DMS153 treated with DMSO at 0.1 percent for 48 hours (cell line): ENCODE measurements at regions not wholly inside any gene's neighbourhood (a gene's known extent, or its start where the extent isn't known, plus 50 kb on each side); places are given as distances from the start of the nearest gene placed in this dataset.
A peak's percentile ranks its signal among the peaks of the same experiment; 100 is the strongest.
"Not testable (repeated sequence)": the region's sequence is repeated elsewhere in the genome, so short reads cannot be mapped to it uniquely, and the experiment has no call there.

Experiments
- DNase-seq: peaks from one replicate; lab custom pipeline; 2025; ENCODE audit not compliant: unreplicated experiment; lab: John Stamatoyannopoulos, UW

DNA sequence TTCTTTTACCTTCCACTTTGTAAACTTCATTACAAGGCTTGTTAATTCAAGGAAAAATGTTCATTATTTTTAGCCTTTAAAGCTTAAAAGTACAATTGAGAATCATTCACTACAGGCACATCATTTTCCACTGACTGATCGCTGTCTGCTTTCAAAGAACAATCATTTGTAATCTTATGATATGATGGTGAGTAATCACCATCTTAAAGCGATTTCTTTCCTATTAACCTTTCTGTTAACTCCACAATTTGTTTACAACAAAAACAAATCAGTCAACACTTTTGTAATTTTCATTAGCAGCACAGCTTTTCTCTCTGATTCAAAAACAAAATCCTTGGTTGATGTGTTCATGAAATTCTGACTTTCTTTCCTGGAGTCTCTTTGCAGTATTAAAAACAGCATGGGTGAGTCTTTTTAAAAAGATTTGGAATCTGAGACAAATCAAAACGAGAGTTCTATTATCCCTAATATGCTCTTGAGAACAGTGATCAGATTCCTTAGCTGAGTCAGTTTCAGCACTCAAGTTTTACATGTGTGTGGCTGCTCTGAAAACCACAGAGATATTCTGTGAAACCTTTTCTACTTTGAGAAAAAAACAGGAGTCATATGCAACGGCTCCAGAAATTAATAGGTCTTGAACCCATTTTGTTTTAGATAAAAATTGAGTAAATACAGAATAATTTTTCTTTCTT lies 145.8 kb upstream of the TMPRSS15 start:
- no peak for DNase-seq

- no peak for DNase-seq
Observed at GRCh38 chr21:18550361-18550760, 146.8 kb upstream of the TMPRSS15 start.

DNA sequence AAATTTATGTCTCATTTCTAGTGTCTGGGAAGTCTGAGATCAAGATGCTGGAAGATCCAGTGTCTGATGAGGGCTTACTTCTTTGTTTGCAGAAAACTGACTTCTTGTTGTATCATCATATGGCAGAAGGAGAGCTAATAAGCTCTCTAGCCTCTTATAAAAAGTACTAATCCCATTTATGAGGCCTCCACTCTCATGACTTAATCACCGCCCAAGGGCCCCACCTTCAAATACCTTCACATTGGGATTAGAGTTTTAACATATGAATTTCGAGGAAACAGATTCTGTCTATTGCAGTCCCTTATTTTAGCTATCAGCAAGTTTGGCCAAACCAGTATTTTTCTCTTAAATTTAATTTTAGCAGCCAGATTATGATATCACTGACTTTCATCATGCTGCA lies 150.2 kb upstream of the TMPRSS15 start:
- no peak for DNase-seq

- DNase-seq, result not testable (repeated sequence)
Observed at GRCh38 chr21:18567770-18568169, 164.2 kb upstream of the TMPRSS15 start.

DNA sequence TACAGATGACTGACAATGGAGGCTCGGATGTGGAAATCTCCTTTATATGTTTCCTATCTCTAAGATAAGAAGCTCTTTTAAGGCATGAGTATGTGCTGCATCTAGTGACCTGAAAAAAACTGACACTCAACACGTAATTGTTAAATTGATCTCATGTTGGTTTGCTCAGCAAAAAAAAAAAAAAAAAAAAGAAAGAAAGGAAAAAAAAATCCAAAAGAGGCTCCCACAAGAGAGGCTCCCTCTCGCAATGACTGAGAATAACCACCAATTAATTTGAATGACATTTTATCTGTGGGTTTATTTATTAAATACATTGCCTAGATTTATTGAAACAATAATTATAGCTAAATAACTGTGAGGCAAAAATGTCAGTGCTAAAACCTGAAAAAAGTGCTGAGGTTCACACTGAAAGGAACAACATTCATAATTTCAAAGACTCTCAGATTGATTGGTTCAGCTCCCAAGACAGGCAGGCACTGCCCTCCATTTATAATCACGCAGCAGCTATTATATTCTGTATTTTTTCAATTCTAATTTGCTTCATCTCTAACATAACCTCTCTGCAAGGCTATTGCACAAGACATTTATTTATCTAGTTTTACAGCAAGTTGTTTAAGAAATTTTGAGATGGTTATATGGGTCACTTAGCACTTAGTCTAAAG lies 184.5 kb upstream of the TMPRSS15 start:
- no peak for DNase-seq

GRCh38 chr21:18601146-18601545 lies 197.6 kb upstream of the TMPRSS15 start:
- no peak for DNase-seq

GRCh38 chr21:18602711-18603110 lies 199.1 kb upstream of the TMPRSS15 start:
- DNase-seq, result no peak

DNA sequence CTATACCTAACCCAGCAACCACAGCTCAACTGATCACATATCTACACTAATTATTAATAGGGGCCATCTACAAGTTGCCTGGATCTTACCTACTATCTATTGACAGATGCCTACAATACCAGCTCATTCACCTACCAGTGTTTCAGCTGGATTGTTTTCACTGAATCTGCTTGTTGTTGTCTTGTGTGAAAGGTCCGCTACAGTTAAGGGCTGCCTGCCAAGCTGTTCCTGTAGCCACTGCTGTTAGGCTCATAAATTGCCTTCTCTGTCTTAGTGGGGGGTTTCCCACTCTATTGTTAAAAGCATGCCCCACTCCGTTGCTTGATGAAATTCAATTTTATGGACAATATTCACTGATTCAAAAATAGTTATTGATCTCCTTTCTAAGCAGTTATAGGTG lies 199.7 kb upstream of the TMPRSS15 start:
- DNase-seq, result peak; percentile 40

DNA sequence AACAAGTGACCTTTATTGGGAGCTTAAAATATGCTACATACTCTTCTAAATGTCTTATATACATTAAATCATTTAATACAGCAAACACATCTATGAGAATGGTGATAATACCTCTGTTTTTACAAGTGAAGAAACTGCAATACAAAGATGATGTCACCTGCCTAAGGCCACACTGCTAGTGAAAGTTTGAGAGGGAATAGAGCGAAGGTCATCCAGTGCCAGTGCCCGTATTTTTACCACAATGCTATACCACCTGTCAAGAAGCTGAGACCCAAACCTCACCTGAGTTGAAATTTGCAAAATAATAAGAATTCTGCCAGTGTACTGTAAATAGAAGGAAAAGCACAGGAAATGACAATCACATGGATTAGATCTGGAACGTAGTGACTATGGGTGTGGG lies 200.4 kb upstream of the TMPRSS15 start:
- no peak for DNase-seq

DNA sequence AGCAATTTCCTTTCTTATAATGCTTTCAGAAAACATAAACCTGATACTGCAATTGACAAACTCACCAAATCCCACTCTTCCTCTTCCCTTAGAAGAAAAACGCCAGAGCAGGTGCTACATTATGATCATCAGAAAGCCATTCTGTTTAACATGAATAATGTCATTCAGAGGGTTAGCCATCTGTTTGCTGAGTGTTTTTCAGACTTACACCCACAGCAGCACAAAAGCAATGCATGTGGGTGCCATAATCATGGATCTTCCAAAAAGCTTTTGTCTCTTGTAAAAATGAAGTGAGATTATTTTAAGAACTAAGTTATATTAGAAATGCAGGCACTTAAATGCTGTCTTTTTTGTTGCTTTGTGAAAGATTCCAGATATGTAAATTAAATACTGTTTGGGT lies 204.6 kb upstream of the TMPRSS15 start:
- peak; percentile 71 for DNase-seq

GRCh38 chr21:18614303-18614702 lies 210.7 kb upstream of the TMPRSS15 start:
- DNase-seq, result no peak

DNA sequence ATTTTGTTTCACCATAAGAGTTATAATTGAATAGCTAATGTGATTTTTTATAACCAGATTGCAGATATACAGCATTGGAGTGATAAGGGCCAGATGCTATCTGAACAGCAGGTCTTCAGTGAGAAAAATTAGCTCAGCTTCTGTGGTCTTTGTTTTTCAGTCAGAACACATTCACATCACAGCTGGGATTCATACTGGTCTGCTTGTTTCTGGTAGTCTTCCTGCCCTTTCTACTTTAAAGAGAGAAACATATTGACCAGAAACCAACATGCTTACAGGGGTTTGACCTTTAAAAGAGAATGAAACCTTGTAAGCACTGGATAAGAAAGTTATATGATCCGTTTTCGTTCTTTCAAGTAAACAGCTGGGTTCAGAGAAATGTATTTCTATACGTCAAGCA lies 213.7 kb upstream of the TMPRSS15 start:
- DNase-seq, result no peak

- DNase-seq, result no peak
Observed at GRCh38 chr21:18620436-18620835, 216.9 kb upstream of the TMPRSS15 start.

- no peak for DNase-seq
Observed at GRCh38 chr21:18622383-18622782, 218.8 kb upstream of the TMPRSS15 start.

GRCh38 chr21:18630446-18630845 lies 226.9 kb upstream of the TMPRSS15 start:
- no peak for DNase-seq

DNA sequence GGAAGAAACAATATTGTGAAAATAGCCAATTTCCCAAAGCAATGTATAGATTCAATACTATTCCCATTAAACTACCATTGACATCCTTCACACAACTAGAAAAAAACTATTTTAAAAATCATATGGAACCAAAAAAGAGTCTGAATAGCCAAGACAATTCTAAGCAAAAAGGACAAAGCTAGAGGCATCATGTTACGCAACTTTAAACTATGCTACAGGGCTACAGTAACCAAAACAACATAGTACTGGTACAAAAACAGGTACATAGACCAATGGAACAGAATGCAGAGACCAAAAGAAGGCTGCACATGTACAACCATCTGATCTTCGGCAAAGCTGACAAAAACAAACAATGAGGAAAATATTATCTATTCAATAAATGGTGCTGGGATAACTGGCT lies 233.3 kb upstream of the TMPRSS15 start:
- no peak for DNase-seq

GRCh38 chr21:18646116-18646515 lies 242.5 kb upstream of the TMPRSS15 start:
- no peak for DNase-seq

DNA sequence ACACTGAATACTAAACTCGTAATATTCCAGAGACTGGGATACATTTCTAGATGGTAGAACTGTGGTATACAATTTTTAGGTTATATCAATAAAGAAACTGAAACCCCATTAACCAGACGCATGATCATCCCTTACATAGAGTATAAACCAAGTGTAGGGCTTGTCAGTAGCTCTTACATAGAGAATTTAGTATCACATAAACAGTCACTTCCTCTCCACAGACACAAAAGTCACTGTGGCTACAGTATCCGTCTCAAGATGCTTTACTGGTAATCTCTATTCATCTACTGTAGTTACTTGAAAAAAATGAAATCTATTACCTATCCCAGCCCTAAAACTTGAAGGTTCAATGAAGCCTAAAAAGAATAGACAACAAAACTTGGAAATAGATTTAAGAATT lies 252.3 kb upstream of the TMPRSS15 start:
- no peak for DNase-seq

DNA sequence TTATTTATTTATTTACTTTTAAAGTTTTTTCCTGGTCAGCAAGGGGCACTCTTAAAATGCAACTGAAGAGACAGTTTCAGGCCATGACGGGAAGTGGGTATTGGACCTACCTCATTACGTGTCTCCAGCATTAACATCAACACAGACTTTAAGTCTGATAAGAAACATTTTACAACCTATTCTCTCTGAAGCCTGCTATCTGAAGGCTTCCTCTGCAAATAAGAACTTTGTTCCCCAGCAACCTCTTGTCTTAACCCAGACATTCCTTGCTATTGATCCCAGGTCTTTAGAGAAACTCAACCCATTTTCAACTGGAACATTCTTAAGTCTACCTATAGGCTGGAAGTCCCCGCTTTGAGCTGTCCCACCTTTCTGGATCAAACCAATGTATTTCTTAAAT lies 258.3 kb upstream of the TMPRSS15 start:
- DNase-seq, result no peak

DNA sequence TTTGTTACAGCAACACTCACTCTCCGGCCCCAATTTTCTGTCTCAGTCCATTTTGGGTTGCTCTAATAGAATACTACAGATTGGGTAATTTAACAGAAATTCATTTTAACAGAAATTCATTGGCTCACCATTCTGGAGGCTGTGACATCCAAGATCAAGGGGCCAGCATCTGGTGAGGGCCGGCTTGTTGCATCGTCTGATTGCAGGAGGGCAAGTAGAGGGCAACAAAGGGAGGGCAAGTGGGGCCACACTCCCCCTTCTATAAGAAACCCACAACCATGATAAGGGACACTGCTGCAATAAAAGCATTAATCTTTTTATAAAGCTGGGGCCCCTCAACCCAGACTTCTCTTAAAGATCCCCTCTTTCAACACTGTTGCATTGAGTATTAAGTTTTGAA lies 260.1 kb upstream of the TMPRSS15 start:
- no peak for DNase-seq

GRCh38 chr21:18666725-18667124 lies 263.1 kb upstream of the TMPRSS15 start:
- no peak for DNase-seq

GRCh38 chr21:18673789-18674188 lies 270.2 kb upstream of the TMPRSS15 start:
- DNase-seq, result no peak

DNA sequence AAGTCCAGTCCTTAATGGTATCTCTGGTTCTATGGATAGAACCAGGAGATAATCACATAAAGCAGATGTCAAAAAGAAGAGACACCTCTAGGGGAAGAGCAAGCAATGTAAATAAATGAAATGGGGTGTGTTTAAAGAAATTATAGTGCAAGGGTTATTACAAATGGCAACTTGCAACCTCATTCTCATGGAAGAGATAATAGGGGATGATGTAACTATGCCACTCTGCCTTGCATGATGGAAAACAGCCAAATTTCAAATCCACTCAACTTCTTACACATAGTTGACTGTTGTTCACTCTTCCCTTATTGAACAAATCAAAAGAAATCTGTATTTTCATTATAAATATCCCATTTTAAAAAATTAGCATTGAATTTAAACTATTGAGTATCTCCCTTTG lies 274.0 kb upstream of the TMPRSS15 start:
- DNase-seq, result no peak
